WERI-Rb-1 (cell line): ENCODE measurements at regions not wholly inside any gene's neighbourhood (a gene's known extent, or its start where the extent isn't known, plus 50 kb on each side); places are given as distances from the start of the nearest gene placed in this dataset.

ENCODE experiments used
- DNase-seq: peaks from one replicate; pipeline ENCODE4 v3.0.0-alpha.2; 2020
- H3K27ac ChIP-seq: fragments of 250-450 bp; sonication (Bioruptor Pico); 2 replicates; pipeline ENCODE4 v1.5.1; 2020; ENCODE audit warnings: mild to moderate bottlenecking, moderate library complexity
- H3K27me3 ChIP-seq: fragments of 250-450 bp; sonication (Bioruptor Pico); 2 replicates; pipeline ENCODE4 v1.5.1; 2021; ENCODE audit warnings: mild to moderate bottlenecking, low read depth, moderate library complexity; ENCODE audit not compliant: insufficient read depth, severe bottlenecking
- H3K36me3 ChIP-seq: fragments of 250-450 bp; sonication (Bioruptor Pico); 2 replicates; pipeline ENCODE4 v1.5.1; 2020; ENCODE audit warnings: mild to moderate bottlenecking, moderate library complexity
- H3K4me3 ChIP-seq: 2 replicates; pipeline ENCODE4 v1.5.1; 2011; ENCODE audit warnings: low read depth, mild to moderate bottlenecking, control low read depth, low read length
- H3K9me3 ChIP-seq: fragments of 250-450 bp; sonication (Bioruptor Pico); 2 replicates; pipeline ENCODE4 v1.5.1; 2021; ENCODE audit warnings: mild to moderate bottlenecking, moderate library complexity; ENCODE audit not compliant: severe bottlenecking
- CTCF ChIP-seq: IDR thresholded peaks from 2 replicates; pipeline ENCODE4 v1.5.1; 2011; ENCODE audit warnings: low read depth, mild to moderate bottlenecking, control low read depth, inconsistent platforms, low read length

GRCh38 chr1:230572121-230573105, 69.9 kb upstream of the COG2 start:
- Histone ChIP-seq H3K36me3 (no peaks in the 10 kb centered on the region), H3K27ac (no peak overlapping the region), H3K9me3 (no peaks in the 10 kb centered on the region), H3K27me3 (no peaks in the 10 kb centered on the region), H3K4me3 (no peak overlapping the region)
- DNase-seq, result no peak
- no peak for TF ChIP-seq CTCF

GRCh38 chr1:230570724-230571360, 71.4 kb upstream of the COG2 start:
- Histone ChIP-seq H3K27ac (no peak overlapping the region), H3K27me3 (no peaks in the 10 kb centered on the region), H3K36me3 (no peaks in the 10 kb centered on the region), H3K4me3 (no peak overlapping the region), H3K9me3 (no peaks in the 10 kb centered on the region)
- TF ChIP-seq CTCF, result no peak
- DNase-seq, result no peak

- no peak overlapping the region for H3K27ac ChIP-seq
- DNase-seq, result no peak
- no peaks in the 10 kb centered on the region for H3K9me3 ChIP-seq
- no peaks in the 10 kb centered on the region for H3K36me3 ChIP-seq
- no peak overlapping the region for H3K4me3 ChIP-seq
- TF ChIP-seq CTCF, result no peak
- no peaks in the 10 kb centered on the region for H3K27me3 ChIP-seq
Measured at GRCh38 chr1:230569201-230569600, 73.1 kb upstream of the COG2 start.

DNA sequence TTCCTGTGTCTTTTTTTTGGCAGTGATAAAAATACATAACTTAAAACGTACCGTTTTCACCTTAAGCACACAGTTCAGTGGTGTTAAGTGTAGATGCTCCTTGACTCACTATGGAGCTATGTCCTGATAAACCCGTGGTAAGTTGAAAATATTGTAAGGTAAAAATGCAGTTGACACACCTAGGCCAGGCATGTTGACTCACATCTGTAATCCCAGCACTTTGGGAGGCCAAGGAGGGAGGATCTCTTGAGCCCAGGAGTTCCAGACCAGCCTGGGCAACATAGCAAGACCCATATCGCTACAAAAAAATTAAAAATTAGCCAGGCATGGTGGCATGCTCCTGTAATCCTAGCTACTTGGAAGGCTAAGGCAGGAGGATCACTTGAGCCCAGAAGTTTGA, 73.6 kb upstream of the COG2 start:
- no peak for DNase-seq
- no peak for TF ChIP-seq CTCF
- H3K27me3 ChIP-seq, result no peaks in the 10 kb centered on the region
- H3K36me3 ChIP-seq, result no peaks in the 10 kb centered on the region
- H3K27ac ChIP-seq, result no peak overlapping the region
- H3K4me3 ChIP-seq, result no peak overlapping the region
- no peaks in the 10 kb centered on the region for H3K9me3 ChIP-seq

GRCh38 chr1:230568008-230568407, 74.3 kb upstream of the COG2 start:
- peak; percentile 63 for TF ChIP-seq CTCF
- Histone ChIP-seq H3K27ac (no peak overlapping the region), H3K27me3 (no peaks in the 10 kb centered on the region), H3K9me3 (no peaks in the 10 kb centered on the region), H3K36me3 (no peaks in the 10 kb centered on the region), H3K4me3 (no peak overlapping the region)
- DNase-seq, result peak; percentile 53
